ENCODE measurements at regions not wholly inside any gene's neighbourhood (a gene's known extent, or its start where the extent isn't known, plus 50 kb on each side); places are given as distances from the start of the nearest gene placed in this dataset.

- TF ChIP-seq YY1 (IDR thresholded peaks at IDR 0.05; ENCODE audit: low read depth) = no peak
- TF ChIP-seq EP300 (IDR thresholded peaks at IDR 0.05; ENCODE audit: borderline replicate concordance) = no peak
These were observed 185.6 kb downstream of the BMP7 start for GRCh38 chr20:57080796-57081195.

All from Ishikawa (cell line).